HepG2 (cell line): ENCODE measurements at regions not wholly inside any gene's neighbourhood (a gene's known extent, or its start where the extent isn't known, plus 50 kb on each side); places are given as distances from the start of the nearest gene placed in this dataset.
A peak's percentile ranks its signal among the peaks of the same experiment; 100 is the strongest.

Experiments used
- ATAC-seq: fragments of 200-7000 bp; cut with Tn5 transposase; 3 replicates; pipeline ENCODE4 v1.9.1; 2020; ENCODE audit warnings: mild to moderate bottlenecking, moderate library complexity
- BruUV-seq: library from RNA; stranded (reverse); fragments of 400-500 nt; replicated peaks from 2 replicates; lab custom pipeline; 2021; lab: Mats Ljungman, UMichigan
- CTCF ChIA-PET: fragments of 300-600 bp; formaldehyde crosslinking; extraction: SDS; loops from one replicate; lab custom pipeline; 2021; ENCODE audit warnings: low total read pairs, inconsistent platforms, low intra/inter-chr PET ratio; lab: Yijun Ruan, JAX
- POLR2A ChIA-PET: fragments of 350-600 bp; sonication (Branson Sonifier 250); formaldehyde crosslinking; loops from one replicate; lab custom pipeline; 2020; ENCODE audit warnings: antibody characterized with exemption, inconsistent platforms; lab: Yijun Ruan, JAX
- DNase-seq: peaks from one replicate; pipeline ENCODE4 v3.0.0-alpha.2; 2015; ENCODE audit warnings: low spot score
- FAIRE-seq: peaks from 3 replicates; lab custom pipeline; 2011; peaks lifted over from hg19 to GRCh38; lab: Jason Lieb, UNC
- H2AFZ ChIP-seq: one replicate; pipeline ENCODE4 v1.6.1; 2011; ENCODE audit warnings: low read length, inconsistent platforms
- H3K27ac ChIP-seq: fragments of 300-600 bp; 3 replicates; pipeline ENCODE4 v1.8.0; 2011; ENCODE audit warnings: mixed run types, mild to moderate bottlenecking, mixed read lengths, low read length, inconsistent platforms; ENCODE audit not compliant: insufficient read depth; ENCODE audit errors: extremely low read length
- H3K27me3 ChIP-seq, 2 experiments: fragments of 200-600 bp in 1 of 2; 2 replicates in 1 of 2; 3 replicates in 1 of 2; pipeline versions ENCODE4 v1.6.0 to v1.8.0; 2011; ENCODE audit warnings: low read length in 2 of 2, mild to moderate bottlenecking in 2 of 2, moderate library complexity in 2 of 2, inconsistent platforms in 1 of 2; ENCODE audit not compliant: insufficient read depth in 2 of 2, control insufficient read depth in 1 of 2
- H3K36me3 ChIP-seq, 2 experiments: fragments of 200-600 bp in 1 of 2; replicated peaks in 1 of 2; 2 replicates in 1 of 2; 3 replicates in 1 of 2; pipeline versions ENCODE4 v1.5.1 to v1.8.0; 2011; ENCODE audit warnings: low read length in 2 of 2, inconsistent platforms in 1 of 2; ENCODE audit not compliant: insufficient read depth in 2 of 2, control insufficient read depth in 1 of 2
- H3K4me1 ChIP-seq: 2 replicates; pipeline ENCODE4 v1.5.1; 2012; ENCODE audit warnings: low read length, inconsistent platforms; ENCODE audit not compliant: insufficient read depth
- H3K4me2 ChIP-seq: 2 replicates; pipeline ENCODE4 v1.6.0; 2011; ENCODE audit warnings: low read depth, low read length, inconsistent platforms
- H3K4me3 ChIP-seq, 3 experiments: fragments of 200-600 bp in 1 of 3; sonication (generic), shearing (Covaris generic) in 1 of 3; replicated peaks in 1 of 3; 2 replicates each; pipeline ENCODE4 v1.5.1; 2011 to 2016; ENCODE audit warnings: low read length in 3 of 3, inconsistent platforms in 2 of 3, low read depth in 2 of 3, mild to moderate bottlenecking in 2 of 3, control low read depth in 1 of 3, mixed read lengths in 1 of 3; ENCODE audit not compliant: insufficient read depth in 1 of 3
- H3K79me2 ChIP-seq: one replicate; pipeline ENCODE4 v1.6.1; 2011; ENCODE audit warnings: low read length, inconsistent platforms; ENCODE audit not compliant: insufficient read depth
- H3K9ac ChIP-seq: 2 replicates; pipeline ENCODE4 v1.6.0; 2011; ENCODE audit warnings: mild to moderate bottlenecking, low read depth, low read length, inconsistent platforms; ENCODE audit not compliant: insufficient read depth
- H3K9me3 ChIP-seq: 2 replicates; pipeline ENCODE4 v1.5.1; 2012; ENCODE audit warnings: mild to moderate bottlenecking, low read length
- H4K20me1 ChIP-seq: 2 replicates; pipeline ENCODE4 v1.6.0; 2011; ENCODE audit warnings: inconsistent platforms, mild to moderate bottlenecking, low read length, moderate library complexity; ENCODE audit not compliant: insufficient read depth
- GFI1 ChIP-seq: sonication (generic); formaldehyde crosslinking; IDR thresholded peaks from 2 replicates; pipeline ENCODE4 v1.5.0; 2020; ENCODE audit warnings: missing genetic modification reagents, mild to moderate bottlenecking, borderline replicate concordance
- HMG20A ChIP-seq: IDR thresholded peaks from 2 replicates; pipeline ENCODE4 v1.6.1; 2016; ENCODE audit warnings: borderline replicate concordance
- KDM1A ChIP-seq: IDR thresholded peaks from 2 replicates; pipeline ENCODE4 v1.6.1; 2016; ENCODE audit warnings: missing compliant biosample characterization
- KMT2B ChIP-seq: IDR thresholded peaks from 2 replicates; pipeline ENCODE4 v1.6.1; 2016; ENCODE audit warnings: missing genetic modification reagents, missing compliant biosample characterization
- NR3C1 ChIP-seq: sonication (generic); formaldehyde crosslinking; IDR thresholded peaks from 2 replicates; pipeline ENCODE4 v1.4.0; 2020; ENCODE audit warnings: missing genetic modification reagents
- RBAK ChIP-seq: sonication (generic); formaldehyde crosslinking; IDR thresholded peaks from 2 replicates; pipeline ENCODE4 v1.5.1; 2020; ENCODE audit warnings: mild to moderate bottlenecking, missing genetic modification reagents
- TBX2 ChIP-seq: sonication (generic); formaldehyde crosslinking; IDR thresholded peaks from 2 replicates; pipeline ENCODE4 v1.5.0; 2020; ENCODE audit warnings: missing genetic modification reagents, mild to moderate bottlenecking, borderline replicate concordance
- TCF7L2 ChIP-seq: IDR thresholded peaks from 2 replicates; pipeline ENCODE4 v1.6.1; 2011; ENCODE audit warnings: mild to moderate bottlenecking, low read depth, low read length, moderate library complexity
- WGBS: methylation state at CpG from one replicate; pipeline ENCODE4 v1.1.6; 2017; ENCODE audit warnings: low lambda C conversion rate; 5-methylcytosine and 5-hydroxymethylcytosine counted together
- in situ Hi-C: cut with HindIII; loops from 2 replicates; pipeline ENCODE4 v1.10.0; 2017; ENCODE audit warnings: low pct_unique_long_range_greater_than_20kb; ENCODE audit not compliant: extremely low pct_ligation_motif_present
- intact Hi-C: fragments of 100-400 bp; cut with micrococcal nuclease; formaldehyde crosslinking; loops from one replicate; pipeline ENCODE4 v1.10.0; 2022; ENCODE audit not compliant: unreplicated experiment
- TF ChIP-seq, protein P1 (sequence below): sonication (generic); formaldehyde crosslinking; IDR thresholded peaks from 2 replicates; pipeline ENCODE4 v1.4.0; 2020; ENCODE audit warnings: low read depth, missing genetic modification reagents
- TF ChIP-seq, protein P2 (sequence below): sonication (generic); formaldehyde crosslinking; conservative IDR thresholded peaks from 2 replicates; pipeline ENCODE4 v1.4.0; 2020; ENCODE audit warnings: missing genetic modification reagents
- TF ChIP-seq, protein P3 (sequence below): sonication (generic); formaldehyde crosslinking; IDR thresholded peaks from 2 replicates; pipeline ENCODE4 v1.4.0; 2020; ENCODE audit warnings: missing genetic modification reagents

DNA sequence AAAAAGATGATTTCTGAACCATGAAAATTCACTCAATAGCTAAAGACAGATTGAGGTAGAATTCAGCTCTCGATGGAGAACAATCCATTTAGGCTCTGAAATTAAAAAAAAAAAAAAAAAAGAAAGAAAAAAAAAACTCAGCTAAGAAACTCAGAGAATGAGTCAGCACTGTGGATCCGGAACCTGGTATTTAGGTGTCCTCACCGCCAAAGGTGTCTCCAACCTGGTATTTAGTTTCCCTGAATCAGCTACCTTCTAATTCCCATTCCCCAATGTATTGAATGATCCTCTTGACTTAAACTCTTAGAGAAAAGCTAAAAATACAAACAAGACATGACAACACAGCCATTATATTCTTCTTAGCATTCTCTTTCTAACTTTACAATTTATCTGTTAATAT, 150.3 kb upstream of the RASGEF1B start:
- ATAC-seq (no peak), DNase-seq (no peak), FAIRE-seq (no peak)
- H3K79me2 ChIP-seq, result no peaks in the 10 kb centered on the region
- no peaks in the 10 kb centered on the region for H4K20me1 ChIP-seq
- H2AFZ ChIP-seq, result no peak overlapping the region
- H3K4me3 ChIP-seq, result no peak overlapping the region; a peak in 1 of 6 replicates
- H3K9ac ChIP-seq, result no peak overlapping the region
- intact Hi-C loops, result no loop called here
- no peaks in the 10 kb centered on the region for H3K9me3 ChIP-seq
- in situ Hi-C loops, result no loop called here
- POLR2A ChIA-PET, result no interaction called here
- BruUV-seq, result no TSS peak
- 33% methylated on average over 3 of the region's 3 CpGs for WGBS
- no peak overlapping the region for H3K27ac ChIP-seq
- no peak for TF ChIP-seq NR3C1 (CRISPR knock-in tag)
- H3K4me1 ChIP-seq, result peaks cover 55% of the 10 kb centered on the region
- H3K36me3 ChIP-seq, result no peaks in the 10 kb centered on the region
- CTCF ChIA-PET, result no interaction called here
- H3K27me3 ChIP-seq, result no peaks in the 10 kb centered on the region
- H3K4me2 ChIP-seq, result peak overlapping the region; percentile 50; the same call in 1 of the 2 replicates

DNA sequence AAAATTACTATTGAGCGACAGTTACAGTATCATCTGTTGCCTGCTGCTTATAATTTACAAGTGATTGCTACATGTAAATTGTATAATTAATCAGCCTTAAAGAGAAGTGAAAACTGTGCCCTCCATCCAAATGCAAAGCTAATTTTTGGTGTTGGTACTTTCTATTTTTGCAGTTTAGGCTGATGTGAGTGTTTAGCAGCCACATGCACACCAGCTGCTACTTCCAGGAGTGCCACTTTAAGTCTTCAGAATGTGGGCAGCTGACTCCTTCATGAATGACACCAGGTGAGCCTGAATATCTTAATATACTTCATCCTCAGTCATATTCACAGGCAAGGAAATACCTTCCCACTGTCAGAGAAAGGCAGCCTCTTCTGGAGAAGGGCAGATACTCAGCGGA, 149.8 kb upstream of the RASGEF1B start:
- H3K4me3 ChIP-seq, result no peak overlapping the region
- DNase-seq (no peak), FAIRE-seq (no peak), ATAC-seq (no peak)
- H3K27ac ChIP-seq, result no peak overlapping the region
- ChIA-PET CTCF (no interaction called here), POLR2A (no interaction called here)
- no peaks in the 10 kb centered on the region for H3K79me2 ChIP-seq
- H2AFZ ChIP-seq, result no peak overlapping the region
- no peak overlapping the region for H3K4me2 ChIP-seq
- H3K4me1 ChIP-seq, result peaks cover 53% of the 10 kb centered on the region
- no peak overlapping the region for H3K9ac ChIP-seq
- in situ Hi-C loops, result no loop called here
- BruUV-seq, result no TSS peak
- H4K20me1 ChIP-seq, result no peaks in the 10 kb centered on the region
- H3K27me3 ChIP-seq, result no peaks in the 10 kb centered on the region
- no peaks in the 10 kb centered on the region for H3K9me3 ChIP-seq
- no peaks in the 10 kb centered on the region for H3K36me3 ChIP-seq
- intact Hi-C loops, result no loop called here
- 50% methylated on average over 2 of the region's 2 CpGs for WGBS
- TF ChIP-seq, protein P1, sequence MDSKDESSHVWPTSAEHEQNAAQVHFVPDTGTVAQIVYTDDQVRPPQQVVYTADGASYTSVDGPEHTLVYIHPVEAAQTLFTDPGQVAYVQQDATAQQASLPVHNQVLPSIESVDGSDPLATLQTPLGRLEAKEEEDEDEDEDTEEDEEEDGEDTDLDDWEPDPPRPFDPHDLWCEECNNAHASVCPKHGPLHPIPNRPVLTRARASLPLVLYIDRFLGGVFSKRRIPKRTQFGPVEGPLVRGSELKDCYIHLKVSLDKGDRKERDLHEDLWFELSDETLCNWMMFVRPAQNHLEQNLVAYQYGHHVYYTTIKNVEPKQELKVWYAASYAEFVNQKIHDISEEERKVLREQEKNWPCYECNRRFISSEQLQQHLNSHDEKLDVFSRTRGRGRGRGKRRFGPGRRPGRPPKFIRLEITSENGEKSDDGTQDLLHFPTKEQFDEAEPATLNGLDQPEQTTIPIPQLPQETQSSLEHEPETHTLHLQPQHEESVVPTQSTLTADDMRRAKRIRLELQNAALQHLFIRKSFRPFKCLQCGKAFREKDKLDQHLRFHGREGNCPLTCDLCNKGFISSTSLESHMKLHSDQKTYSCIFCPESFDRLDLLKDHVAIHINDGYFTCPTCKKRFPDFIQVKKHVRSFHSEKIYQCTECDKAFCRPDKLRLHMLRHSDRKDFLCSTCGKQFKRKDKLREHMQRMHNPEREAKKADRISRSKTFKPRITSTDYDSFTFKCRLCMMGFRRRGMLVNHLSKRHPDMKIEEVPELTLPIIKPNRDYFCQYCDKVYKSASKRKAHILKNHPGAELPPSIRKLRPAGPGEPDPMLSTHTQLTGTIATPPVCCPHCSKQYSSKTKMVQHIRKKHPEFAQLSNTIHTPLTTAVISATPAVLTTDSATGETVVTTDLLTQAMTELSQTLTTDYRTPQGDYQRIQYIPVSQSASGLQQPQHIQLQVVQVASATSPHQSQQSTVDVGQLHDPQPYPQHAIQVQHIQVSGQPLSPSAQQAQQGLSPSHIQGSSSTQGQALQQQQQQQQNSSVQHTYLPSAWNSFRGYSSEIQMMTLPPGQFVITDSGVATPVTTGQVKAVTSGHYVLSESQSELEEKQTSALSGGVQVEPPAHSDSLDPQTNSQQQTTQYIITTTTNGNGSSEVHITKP (CRISPR knock-in tag), result no peak
- TF ChIP-seq KDM1A (no peak), KMT2B (no peak), TBX2 (CRISPR knock-in tag) (no peak), RBAK (CRISPR knock-in tag) (no peak), TCF7L2 (no peak), HMG20A (CRISPR knock-in tag) (no peak), GFI1 (CRISPR knock-in tag) (no peak)
- TF ChIP-seq, protein P2, sequence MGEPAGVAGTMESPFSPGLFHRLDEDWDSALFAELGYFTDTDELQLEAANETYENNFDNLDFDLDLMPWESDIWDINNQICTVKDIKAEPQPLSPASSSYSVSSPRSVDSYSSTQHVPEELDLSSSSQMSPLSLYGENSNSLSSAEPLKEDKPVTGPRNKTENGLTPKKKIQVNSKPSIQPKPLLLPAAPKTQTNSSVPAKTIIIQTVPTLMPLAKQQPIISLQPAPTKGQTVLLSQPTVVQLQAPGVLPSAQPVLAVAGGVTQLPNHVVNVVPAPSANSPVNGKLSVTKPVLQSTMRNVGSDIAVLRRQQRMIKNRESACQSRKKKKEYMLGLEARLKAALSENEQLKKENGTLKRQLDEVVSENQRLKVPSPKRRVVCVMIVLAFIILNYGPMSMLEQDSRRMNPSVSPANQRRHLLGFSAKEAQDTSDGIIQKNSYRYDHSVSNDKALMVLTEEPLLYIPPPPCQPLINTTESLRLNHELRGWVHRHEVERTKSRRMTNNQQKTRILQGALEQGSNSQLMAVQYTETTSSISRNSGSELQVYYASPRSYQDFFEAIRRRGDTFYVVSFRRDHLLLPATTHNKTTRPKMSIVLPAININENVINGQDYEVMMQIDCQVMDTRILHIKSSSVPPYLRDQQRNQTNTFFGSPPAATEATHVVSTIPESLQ (CRISPR knock-in tag), result no peak
- TF ChIP-seq, protein P3, sequence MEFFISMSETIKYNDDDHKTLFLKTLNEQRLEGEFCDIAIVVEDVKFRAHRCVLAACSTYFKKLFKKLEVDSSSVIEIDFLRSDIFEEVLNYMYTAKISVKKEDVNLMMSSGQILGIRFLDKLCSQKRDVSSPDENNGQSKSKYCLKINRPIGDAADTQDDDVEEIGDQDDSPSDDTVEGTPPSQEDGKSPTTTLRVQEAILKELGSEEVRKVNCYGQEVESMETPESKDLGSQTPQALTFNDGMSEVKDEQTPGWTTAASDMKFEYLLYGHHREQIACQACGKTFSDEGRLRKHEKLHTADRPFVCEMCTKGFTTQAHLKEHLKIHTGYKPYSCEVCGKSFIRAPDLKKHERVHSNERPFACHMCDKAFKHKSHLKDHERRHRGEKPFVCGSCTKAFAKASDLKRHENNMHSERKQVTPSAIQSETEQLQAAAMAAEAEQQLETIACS (CRISPR knock-in tag), result no peak
